IPS-NIHi11 (cell line): ENCODE measurements at regions not wholly inside any gene's neighbourhood (a gene's known extent, or its start where the extent isn't known, plus 50 kb on each side); places are given as distances from the start of the nearest gene placed in this dataset.
A peak's percentile ranks its signal among the peaks of the same experiment; 100 is the strongest.
"Not testable (repeated sequence)": the region's sequence is repeated elsewhere in the genome, so short reads cannot be mapped to it uniquely, and the experiment has no call there.

Experiments
- DNase-seq: peaks from one replicate; pipeline ENCODE4 v3.0.0; 2012; ENCODE audit warnings: mixed read lengths, low spot score

DNA sequence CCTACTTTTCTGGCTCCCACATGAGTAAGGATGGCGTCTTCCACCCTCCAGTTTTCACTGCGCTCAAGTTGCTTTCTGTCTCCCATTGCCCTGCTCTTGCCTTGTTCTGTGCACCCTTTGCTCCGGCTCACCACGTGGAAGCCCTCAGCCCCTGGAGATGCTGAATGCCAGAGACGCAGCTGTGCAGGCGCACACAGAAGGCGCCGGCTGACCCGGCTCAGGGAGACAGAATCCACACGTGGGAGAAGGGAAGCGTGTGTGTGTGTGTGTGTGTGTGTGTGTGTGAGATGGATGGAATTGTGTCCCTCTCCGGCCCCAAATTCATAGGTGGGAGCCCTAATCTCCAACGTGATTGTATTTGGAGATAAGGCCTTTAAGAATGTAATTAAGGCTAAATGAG, 118.2 kb upstream of the ERRFI1 start:
- no peak for DNase-seq

- DNase-seq, result no peak
Measured at GRCh38 chr1:8142955-8143629, 117.0 kb upstream of the ERRFI1 start.

- no peak for DNase-seq
Measured at GRCh38 chr1:8139941-8140340, 113.8 kb upstream of the ERRFI1 start.

- no peak for DNase-seq
Measured at GRCh38 chr1:8139383-8139782, 113.3 kb upstream of the ERRFI1 start.

DNA sequence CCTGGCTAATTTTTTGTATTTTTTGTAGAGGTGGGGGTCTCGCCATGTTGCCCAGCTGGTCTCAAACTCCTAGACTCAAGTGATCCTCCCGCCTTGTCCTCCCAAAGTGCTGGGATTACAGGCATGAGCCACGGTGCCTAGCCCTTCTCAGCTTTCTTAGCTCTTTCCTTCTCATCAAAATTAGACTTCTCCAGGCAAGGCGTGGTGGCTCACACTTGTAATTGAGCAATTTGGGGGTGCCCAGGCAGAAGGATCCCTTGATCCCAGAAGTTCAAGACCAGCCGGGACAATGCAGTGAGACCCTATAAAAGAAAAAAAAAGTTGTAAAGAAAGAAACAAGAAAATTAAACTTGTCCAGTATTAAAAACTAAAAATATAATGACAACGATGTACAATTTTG, 112.6 kb upstream of the ERRFI1 start:
- DNase-seq, result no peak

GRCh38 chr1:8137481-8138244, 111.6 kb upstream of the ERRFI1 start:
- no peak for DNase-seq

DNA sequence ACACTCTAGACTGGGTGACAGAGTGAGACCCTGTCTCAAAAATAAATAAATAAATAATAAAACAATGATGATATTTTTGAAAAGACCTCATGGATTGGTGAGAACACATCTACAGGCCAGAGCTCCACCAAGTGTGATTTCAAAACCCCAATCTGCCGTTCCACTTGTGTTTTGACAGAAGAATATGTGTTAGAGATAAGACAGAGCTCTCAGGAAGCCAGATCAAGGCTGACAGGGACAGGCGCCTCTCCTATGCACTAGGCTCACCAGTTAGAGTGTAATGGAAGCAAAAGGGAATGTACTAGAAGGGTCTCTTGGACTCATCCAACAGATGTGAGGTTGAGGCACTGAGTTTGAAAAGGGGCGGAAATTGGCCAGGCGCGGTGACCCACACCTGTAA, 110.7 kb upstream of the ERRFI1 start:
- no peak for DNase-seq

- DNase-seq, result no peak
Measured at GRCh38 chr1:8135250-8135649, 109.1 kb upstream of the ERRFI1 start.

- no peak for DNase-seq
Measured at GRCh38 chr1:8134546-8135235, 108.6 kb upstream of the ERRFI1 start.

- no peak for DNase-seq
Measured at GRCh38 chr1:8133657-8134430, 107.7 kb upstream of the ERRFI1 start.

DNA sequence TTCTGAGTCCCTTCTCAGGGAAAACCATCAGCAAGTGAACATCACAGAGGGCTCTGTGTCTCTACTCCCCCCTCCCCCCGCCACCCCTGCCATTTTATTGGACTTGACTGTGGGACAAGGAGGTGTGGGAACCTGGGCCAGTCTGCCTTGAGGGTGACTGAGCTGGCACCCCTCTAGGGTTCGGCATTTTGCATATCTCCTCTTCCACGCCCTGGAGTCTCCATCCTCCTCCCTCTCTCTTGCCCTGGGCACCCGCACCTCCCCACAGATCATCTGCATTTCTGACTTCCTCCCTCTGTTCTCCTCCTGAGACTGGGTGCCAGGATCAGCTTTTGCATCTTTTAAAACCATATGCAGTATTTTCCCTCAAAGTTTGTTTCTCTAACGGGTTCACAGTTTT, 107.1 kb upstream of the ERRFI1 start:
- no peak for DNase-seq

- DNase-seq, result no peak
Measured at GRCh38 chr1:8127171-8127641, 101.1 kb upstream of the ERRFI1 start.

DNA sequence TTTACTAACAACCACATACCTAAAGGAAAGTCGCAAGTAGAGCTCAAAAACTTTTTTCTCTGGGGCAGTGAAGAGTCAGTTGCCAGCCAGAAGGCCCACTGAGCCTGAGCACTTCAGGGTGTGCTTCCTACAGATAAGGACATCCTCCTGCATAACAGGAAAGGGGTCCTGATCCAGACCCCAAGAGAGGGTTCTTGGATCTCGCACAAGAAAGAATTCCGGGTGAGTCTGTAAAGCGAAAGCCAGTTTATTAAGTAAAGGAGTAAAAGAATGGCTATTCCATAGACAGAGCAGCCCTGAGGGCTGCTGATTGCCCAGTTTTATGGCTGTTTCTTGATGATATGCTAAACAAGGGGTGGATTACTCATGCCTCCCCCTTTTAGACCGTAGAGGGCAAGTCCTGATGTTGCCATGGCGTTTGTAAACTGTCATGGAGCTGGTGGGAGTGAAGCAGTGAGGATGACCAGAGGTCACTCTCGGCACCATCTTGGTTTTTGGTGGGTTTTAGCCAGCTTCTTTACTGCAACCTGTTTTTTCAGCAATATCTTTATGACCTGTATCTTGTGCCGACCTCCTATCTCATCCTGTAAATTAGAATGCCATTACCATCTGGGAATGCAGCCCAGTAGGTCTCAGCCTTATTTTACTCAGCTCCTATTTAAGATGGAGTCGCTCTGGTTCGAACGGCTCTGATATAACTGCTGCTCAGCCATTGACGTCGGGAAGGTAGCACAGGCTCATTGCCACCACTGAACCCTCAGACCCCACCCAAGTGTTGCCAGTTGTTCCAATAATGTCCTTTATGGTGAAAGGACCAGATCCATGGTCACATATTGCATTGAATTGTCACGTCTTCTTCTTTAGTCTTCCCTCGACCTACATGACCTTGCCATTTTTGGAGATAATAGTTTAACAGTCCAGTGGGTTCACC, 96.6 kb upstream of the ERRFI1 start:
- no peak for DNase-seq

- DNase-seq, result no peak
Measured at GRCh38 chr1:8122160-8122476, 96.0 kb upstream of the ERRFI1 start.

GRCh38 chr1:8121261-8122159, 95.4 kb upstream of the ERRFI1 start:
- DNase-seq, result peak; percentile 49

DNA sequence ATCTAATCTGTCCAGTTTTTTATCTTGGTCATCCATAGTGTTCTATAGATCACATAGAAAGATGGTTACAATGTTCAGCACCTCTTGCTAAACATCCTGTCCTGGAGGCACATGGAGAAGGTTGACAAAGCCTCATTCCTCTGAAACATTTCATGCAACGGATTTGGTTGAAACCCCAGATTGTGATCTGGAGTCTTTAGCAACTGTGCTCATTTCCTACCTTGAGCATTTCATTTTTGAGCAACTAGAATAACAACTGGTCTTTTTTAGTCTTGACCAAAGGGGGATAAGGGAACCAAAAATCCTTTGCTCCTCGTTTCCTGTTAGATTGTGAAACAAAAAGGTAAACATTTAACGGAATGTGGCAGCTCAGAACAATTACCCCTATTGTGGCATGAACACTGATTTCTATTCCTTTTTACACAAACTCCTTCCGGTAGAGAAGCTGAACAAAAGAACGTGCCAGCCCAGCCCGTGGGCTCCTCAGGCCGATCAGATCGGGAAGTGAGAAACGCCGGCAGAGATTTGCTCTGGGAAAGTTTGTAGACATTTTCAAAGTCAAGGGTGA, 94.7 kb upstream of the ERRFI1 start:
- DNase-seq, result no peak

DNA sequence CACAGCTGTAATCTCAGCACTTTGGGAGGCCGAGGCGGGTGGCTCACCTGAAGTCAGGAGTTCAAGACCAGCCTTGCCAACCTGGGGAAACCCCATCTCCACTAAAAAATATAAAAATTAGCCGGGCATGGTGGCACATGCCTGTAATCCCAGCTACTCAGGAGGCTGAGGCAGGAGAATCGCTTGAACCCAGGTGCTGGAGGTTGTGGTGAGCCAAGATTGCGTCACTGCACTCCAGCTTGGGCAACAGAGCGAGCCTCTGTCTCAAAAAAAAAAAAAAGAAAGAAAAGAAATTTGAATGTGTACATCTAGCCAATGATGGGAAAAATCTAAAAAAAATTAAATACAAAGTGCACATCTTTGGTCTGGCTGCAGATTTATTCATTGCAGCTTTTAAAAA, 92.6 kb upstream of the ERRFI1 start:
- not testable (repeated sequence) for DNase-seq

GRCh38 chr1:8118031-8118451, 91.9 kb upstream of the ERRFI1 start:
- DNase-seq, result peak; percentile 31

DNA sequence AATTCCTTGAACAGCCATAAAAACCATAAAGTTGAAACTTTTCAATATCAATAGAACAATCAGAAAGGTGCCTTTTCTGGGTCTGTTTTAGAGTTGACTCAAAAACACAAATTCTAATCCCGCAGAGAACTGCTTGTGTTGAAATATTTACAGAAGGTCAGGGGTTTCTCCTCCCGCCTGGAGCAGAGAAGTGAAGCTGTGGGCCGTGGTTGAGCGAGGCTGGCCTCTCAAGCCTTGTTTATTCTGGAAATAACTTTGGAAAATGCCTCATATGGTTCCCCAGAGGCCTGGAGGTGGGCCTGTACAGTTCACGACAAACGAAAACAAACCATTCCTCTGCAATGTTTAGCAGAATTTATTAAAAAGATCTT, 90.8 kb upstream of the ERRFI1 start:
- DNase-seq, result no peak

DNA sequence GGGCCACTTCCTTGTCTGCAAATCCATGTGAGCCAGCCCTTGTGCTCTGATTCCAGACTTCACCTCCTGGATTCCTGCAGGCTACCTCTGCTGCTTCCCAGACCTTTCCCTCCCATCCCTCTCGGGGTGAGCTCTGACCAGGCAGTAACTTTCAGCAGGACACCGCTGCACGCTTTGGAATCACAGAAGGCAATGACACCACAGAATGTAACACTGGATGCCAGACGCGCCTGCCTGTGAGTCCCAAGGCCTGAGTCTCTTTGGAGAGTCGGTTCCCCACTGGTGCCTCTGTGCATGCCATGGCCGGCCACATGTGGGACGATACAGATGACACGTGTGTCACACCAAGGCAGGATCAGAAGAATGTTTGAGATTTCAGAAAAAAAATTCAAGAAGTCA, 89.7 kb upstream of the ERRFI1 start:
- DNase-seq, result no peak
